Lung microvascular endothelial cell (primary cell): ENCODE measurements at regions not wholly inside any gene's neighbourhood (a gene's known extent, or its start where the extent isn't known, plus 50 kb on each side); places are given as distances from the start of the nearest gene placed in this dataset.

Experiments
- DNase-seq, 2 donors: peaks; one replicate each; pipeline versions ENCODE4 v3.0.0 to v3.0.0-alpha.2; 2010; ENCODE audit warnings: low read depth in 2 of 2

DNA sequence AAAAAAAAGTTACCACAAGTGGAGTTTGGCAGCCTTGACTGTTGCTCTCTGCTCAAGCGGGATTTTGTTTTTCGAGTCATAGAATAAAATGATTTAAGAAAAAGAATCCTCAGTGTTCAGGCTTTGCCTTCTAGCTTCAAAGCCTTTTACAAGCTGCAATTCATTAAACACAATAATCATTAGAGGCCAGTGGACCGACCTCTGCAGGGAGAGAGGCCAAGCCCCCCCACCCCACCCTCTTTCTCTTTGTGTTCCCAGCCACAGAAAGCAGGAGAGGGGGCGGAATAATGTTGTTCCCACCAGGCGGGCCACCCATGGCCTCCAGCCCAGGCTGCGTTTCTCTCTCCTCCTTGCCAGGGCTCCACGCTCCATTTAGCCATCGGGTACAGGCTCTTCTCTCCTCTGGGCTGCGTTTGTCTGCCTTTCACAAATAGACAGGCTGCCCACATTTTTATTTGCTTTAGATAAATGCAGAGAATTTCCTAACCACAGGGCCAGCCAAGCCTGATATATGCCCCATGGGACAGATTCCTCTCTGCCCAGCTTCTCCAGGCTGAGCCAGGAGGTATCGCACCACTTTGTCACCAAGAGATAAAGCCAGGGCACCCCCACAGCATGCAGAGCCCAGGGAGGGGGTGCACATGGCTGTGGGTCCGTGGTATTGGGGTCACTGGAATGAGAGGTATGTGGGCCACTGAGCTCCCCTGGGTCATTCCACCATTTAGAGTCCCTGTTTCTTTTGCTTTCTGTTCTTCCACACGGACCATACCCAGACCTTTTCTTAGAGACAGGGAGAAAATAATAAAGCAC is 318.8 kb downstream of the PIK3R1 start:
- DNase-seq, result no peak

DNA sequence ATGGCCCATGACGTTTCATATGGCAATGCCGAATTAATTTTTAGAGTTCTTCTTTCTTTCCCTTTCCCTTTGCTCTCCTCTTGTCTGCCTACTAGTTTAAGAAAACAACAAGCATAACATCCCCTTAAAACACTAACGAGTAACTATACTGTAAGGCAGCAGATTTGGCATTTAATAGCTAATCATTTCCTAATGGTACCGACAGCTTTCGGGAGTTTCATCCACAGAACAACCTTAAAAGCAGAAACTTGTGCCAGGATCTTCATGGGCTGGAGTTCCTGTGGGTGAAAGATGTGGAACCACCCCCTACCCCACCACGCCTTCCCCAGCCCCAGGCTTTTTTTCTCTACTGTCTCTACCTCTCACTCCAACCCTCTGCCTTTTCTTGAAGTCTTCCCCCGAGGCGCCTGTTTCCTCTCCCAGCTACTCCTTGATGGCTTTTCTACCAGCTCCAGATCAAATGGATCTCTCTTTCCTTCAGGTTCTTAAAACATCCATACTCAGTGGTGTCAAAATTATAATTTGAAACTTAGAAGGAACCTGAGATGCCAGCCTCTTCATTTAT is 319.5 kb downstream of the PIK3R1 start:
- no peak for DNase-seq

DNA sequence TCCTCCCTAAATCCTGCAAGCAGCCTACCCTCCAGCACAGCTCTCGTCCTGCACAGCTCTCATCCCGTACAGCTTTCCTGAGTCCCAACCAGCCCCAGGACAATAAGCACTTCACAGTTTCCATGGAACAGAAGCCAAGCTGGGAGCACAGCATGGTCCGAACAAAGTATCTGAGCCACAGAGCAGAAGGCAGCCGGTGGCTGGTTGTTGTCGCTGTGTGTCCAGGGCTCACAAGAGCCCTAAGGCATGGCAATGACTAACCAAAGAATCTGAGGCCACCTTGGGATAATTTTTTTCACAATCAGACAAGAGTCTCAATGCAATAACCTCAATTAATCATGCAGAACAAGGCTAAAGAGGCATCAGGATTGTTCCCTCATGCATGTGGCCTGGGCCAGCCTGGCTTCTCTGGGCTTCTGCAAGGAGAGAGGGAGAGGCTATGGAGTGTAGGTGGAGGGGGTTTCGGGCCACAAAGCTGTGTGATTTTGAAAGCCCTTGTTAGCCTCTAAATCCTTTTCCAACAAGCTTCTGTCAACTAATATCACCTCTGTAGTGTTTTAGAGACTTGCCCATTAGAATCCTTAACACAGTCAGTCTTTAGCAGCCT is 323.4 kb downstream of the PIK3R1 start:
- no peak for DNase-seq

- no peak for DNase-seq
These were observed 325.4 kb downstream of the PIK3R1 start for GRCh38 chr5:68540798-68541590.

DNA sequence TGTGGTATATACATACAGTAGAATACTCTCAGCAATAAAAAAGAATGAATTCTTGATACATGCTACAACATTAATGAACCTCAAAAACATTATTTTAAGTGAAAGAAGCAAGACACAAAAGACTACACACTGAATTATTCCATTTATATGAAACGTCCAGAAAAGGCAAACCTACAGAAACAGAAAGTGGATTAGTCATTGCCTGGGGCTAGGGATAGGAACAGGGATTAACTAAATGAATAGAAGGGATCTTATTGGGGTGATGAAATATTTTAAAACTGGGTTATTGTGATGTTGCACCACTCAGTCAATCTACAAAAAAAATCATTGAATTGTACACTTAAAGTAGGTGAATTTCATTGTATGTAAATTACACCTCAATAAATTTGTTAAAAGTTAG is 326.7 kb downstream of the PIK3R1 start:
- no peak for DNase-seq

- DNase-seq, result no peak
These were observed 327.7 kb downstream of the PIK3R1 start for GRCh38 chr5:68543212-68543611.

- no peak for DNase-seq
These were observed 328.6 kb downstream of the PIK3R1 start for GRCh38 chr5:68544091-68544647.

- DNase-seq, result peak in 1 of 2 donors; percentile 40
These were observed 329.3 kb downstream of the PIK3R1 start for GRCh38 chr5:68544648-68545552.

- no peak for DNase-seq
These were observed 330.2 kb downstream of the PIK3R1 start for GRCh38 chr5:68545636-68546295.

DNA sequence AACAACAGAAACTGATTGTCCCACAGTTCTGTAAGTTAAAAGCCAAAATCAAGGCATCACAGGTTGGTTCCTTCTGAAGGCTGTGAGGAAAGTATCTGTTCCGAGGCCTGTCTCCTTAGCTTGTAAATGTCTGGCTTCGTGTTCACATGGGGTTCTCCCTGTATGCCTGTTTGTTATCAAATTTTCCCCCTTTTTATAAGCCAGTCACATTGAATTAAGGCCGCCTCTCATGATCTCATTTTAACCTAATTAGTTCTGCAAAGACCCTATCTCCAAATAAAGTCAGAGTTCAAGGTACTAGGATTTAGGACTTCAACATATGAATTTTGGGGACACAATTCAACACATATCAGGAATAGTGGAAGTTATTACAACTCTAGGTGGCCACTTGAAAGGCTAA is 331.5 kb downstream of the PIK3R1 start:
- no peak for DNase-seq

DNA sequence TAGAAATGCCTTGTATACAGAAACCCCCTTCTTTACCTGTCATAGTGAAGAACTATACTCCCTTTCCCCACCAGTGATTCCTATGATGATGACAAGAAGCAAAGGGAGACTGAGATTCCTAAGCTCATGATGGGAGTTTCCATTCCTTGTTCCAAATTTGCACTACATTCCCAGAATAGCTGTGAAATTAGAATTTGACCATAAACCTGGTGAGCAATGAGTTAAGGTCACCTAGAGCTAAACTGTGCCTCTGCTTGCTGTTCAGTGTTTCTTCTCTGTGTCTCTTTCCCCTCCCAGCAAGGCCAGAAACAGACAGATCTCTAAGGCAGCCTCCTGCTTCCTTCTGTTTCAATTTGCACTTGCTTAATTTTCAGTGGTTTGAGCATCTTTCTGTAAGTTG is 332.1 kb downstream of the PIK3R1 start:
- DNase-seq, result no peak

DNA sequence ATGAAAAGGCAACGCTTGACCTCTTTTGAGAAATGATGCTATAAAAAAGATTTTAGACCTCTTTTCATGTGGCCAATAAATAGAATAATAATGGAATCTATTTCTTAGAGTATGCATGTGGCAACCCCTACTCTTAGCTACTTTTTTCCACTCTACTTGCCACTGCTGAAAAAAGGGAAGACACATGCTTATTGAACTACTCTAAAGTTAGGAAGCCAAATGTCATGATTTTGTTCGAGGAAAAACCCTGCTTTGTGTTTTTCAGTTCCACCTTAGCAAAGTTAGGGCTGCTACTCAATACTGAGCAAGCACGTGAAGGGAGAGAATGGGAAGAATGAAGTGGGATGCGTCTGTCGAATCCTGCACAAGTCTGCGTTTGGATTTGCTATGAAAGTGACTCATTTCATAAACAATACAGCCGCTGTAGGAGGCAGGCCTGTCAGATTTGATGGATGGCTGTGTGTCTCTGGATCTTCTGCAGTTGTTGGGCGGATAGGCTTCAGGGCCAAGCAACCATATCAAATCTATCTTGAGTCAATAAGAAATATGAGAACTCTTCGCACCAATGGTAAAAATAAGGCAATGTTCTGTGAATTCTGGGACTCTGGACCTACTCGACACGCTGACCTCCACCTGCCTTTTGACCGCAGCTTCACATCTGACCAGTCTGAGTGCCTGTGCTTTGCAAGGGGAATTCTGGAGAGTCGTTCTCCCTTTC is 333.6 kb downstream of the PIK3R1 start:
- DNase-seq, result peak; percentile 12 to 68

DNA sequence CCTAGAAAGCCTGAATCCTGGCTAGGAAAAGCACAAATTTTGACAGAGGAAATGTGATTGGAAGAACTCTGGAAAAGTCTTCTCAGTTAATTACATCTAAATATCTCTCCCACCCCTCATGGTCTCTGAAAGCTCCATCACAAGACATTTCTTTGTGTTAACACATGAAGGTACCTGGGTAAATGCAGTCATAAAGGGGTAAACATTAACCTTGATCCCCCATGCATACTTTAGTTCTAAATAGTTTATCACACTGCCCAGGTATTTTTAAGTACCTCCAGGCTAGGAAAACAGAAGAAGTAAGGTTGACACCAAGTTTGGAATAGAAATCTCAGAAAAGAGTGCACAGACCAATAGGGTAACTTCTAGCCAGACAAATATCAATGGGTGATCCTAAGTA is 334.5 kb downstream of the PIK3R1 start:
- no peak for DNase-seq

DNA sequence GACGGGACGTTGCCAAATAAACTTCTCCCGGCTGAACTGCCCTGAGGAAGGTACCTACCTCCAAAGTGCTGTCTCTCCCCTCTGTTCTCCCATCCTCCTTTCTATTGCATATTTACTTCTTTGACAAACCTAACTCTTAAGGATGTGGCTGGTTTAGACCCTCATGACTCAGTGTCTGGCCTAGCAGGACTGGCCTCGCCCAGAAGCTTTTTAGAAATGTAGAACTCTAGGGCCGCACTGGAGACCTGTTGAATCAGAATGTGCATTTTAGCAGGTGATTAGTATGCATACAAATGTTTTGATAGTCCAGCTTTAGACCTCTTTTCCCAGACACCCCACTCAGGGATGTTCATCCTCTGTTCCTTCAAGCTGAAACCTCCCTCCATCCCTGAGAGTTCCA is 335.9 kb downstream of the PIK3R1 start:
- no peak for DNase-seq

DNA sequence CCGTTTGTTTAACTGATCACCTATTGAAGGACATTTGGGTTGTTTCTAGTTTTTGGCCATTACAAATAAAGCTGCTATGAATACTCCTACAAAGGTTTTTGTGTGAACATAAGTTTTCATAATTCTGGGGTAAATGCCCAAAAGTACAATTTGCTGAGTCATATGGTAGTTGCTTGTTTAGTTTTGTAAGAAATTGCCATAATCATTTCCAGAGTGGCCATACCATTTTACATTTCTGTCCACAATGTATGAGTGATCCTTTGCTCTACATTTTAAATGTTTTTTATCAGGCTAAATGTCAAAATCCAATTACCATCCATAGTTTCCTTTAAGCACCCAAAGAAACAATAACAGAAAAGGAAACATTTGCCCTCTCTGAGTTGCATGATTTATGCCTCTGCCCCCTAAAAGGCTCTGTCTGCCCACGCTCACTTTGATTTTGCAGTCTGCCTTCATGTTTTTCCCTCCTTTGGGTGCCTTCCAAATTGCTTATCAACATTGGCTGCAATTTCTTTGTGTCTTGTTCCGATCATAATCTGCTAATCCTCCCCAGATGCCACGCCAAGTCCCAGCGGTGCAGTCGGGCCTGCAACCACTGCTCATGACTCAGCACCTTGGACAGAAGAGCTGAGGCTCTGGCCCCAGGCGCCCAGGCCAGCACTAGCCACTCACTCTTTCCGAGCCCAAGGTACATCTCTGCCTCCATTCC is 339.2 kb downstream of the PIK3R1 start:
- DNase-seq, result no peak

DNA sequence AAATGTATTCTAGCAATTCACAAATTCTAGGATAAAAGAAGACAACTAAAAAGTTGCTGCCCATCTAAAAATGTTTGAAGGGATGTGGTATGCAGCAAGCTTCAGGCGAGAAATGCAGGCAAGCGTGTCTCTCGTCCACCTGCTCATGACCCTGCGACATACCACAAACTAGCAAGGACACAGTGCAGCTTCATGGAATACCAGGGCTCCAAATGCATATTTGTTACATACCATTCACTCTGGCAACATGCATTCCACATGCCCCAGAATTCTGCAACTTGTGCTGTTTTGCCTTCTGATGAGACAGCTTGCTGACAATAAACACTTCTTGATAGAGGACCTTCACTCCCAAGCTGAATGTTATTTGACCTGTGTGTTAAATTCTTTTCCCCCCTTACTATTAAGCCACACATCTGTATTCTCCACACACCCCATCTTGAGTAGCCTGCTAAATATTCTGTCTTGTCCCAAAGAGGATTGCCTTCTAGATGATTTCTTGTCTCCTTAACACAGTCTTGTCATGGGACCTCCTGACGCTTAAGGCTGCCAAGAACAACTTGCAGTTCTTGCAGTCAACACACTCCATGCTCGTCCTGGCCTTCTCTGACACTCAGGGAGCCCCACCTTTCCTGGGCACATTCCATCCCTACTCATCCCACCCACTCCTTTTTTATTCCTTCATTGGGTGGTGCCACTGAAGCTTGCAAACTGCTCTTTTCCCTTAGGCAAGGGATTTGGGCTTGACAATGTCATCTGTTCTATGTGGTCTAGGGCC is 340.5 kb downstream of the PIK3R1 start:
- DNase-seq, result no peak

DNA sequence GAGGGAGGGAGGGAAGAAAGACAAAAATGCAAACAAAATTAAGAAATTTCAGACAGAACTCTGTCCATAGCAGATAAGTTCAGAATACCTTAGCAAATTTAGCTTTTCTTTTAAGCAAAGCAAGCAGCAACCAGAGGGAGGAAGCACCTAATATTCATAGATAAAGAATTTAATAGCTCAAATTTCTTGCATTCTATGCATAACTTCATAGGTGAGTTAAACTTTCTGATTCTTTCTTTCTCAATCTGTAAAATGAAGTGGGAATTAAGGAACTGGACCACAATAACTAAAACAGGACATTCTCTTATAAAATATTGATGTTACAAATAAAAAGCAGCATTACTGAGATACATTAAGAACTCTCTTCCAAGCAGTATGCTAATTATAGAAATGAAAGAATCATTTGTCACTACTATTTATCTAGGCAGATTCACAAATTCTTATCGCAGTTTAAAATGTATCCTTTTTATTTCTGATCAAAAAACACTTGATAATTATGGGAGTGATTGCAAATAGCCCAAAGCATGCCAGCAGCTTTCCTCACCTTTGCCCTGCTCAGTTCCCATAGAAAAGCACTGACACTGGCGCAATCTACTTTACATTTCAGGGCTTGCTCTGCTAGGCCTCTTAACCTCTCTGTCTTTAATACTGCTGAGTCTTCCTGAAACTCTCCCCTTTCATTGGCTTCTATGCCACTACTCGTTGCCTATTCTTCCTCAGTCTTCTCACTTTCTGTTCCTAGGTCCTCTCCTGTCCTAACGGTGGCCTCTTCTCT is 341.8 kb downstream of the PIK3R1 start:
- no peak for DNase-seq
